ENCODE measurements at regions not wholly inside any gene's neighbourhood (a gene's known extent, or its start where the extent isn't known, plus 50 kb on each side); places are given as distances from the start of the nearest gene placed in this dataset.
"Not testable (repeated sequence)": the region's sequence is repeated elsewhere in the genome, so short reads cannot be mapped to it uniquely, and the experiment has no call there.

- intact Hi-C loops (cut with DNase I; ENCODE audit: low total_unique reads), result no loop called here
- H3K4me3 ChIP-seq (ENCODE audit: low read depth, poor library complexity, severe bottlenecking), result no peak overlapping the region
- DNase-seq (ENCODE audit: low spot score in 2 of 2), result no peak
- 86 to 88% methylated on average over 7 of the region's 7 CpGs for WGBS, 2 donors
- TF ChIP-seq CTCF (IDR thresholded peaks at IDR 0.05) (no peak), POLR2A (IDR thresholded peaks at IDR 0.05) (no peak)
Observed at GRCh38 chr9:124084087-124084486, 72.5 kb downstream of the LHX2 start.

GRCh38 chr9:124087226-124087625, 75.7 kb downstream of the LHX2 start:
- 92 to 100% methylated on average over 2 of the region's 2 CpGs for WGBS, 2 donors
- DNase-seq (ENCODE audit: low spot score in 2 of 2), result no peak
- TF ChIP-seq CTCF (IDR thresholded peaks at IDR 0.05), result no peak
- no peak overlapping the region for H3K4me3 ChIP-seq (ENCODE audit: low read depth, poor library complexity, severe bottlenecking)
- intact Hi-C loops (cut with DNase I; ENCODE audit: low total_unique reads), result no loop called here

- TF ChIP-seq POLR2A (IDR thresholded peaks at IDR 0.05) (no peak), CTCF (IDR thresholded peaks at IDR 0.05) (no peak)
- intact Hi-C loops (cut with DNase I; ENCODE audit: low total_unique reads), result no loop called here
- WGBS, 2 donors, result 68 to 76% methylated on average over 13 of the region's 13 CpGs
- H3K4me3 ChIP-seq (ENCODE audit: low read depth, poor library complexity, severe bottlenecking), result no peak overlapping the region
- DNase-seq (ENCODE audit: low spot score in 2 of 2), result no peak
Observed at GRCh38 chr9:124088476-124088837, 76.9 kb downstream of the LHX2 start.

GRCh38 chr9:124089631-124090488, 78.3 kb downstream of the LHX2 start:
- 71 to 87% methylated on average over 9 of the region's 9 CpGs for WGBS, 2 donors
- H3K4me3 ChIP-seq (ENCODE audit: low read depth, poor library complexity, severe bottlenecking); intact Hi-C loops (cut with DNase I; ENCODE audit: low total_unique reads); DNase-seq (ENCODE audit: low spot score in 2 of 2): not testable (repeated sequence)

- TF ChIP-seq CTCF (IDR thresholded peaks at IDR 0.05) (no peak), POLR2A (IDR thresholded peaks at IDR 0.05) (no peak)
- intact Hi-C loops (cut with DNase I; ENCODE audit: low total_unique reads), result no loop called here
- WGBS, 2 donors, result 23 to 39% methylated on average over 12 of the region's 12 CpGs
Observed at GRCh38 chr9:124098141-124098905, 86.8 kb downstream of the LHX2 start.

GRCh38 chr9:124099860-124100259, 88.3 kb downstream of the LHX2 start:
- H3K4me3 ChIP-seq (ENCODE audit: low read depth, poor library complexity, severe bottlenecking), result no peak overlapping the region
- WGBS, 2 donors, result 81 to 91% methylated on average over 6 of the region's 6 CpGs
- DNase-seq (ENCODE audit: low spot score in 2 of 2), result no peak
- intact Hi-C loops (cut with DNase I; ENCODE audit: low total_unique reads), result no loop called here
- no peak for TF ChIP-seq CTCF (IDR thresholded peaks at IDR 0.05)
- no peak for TF ChIP-seq POLR2A (IDR thresholded peaks at IDR 0.05)

More at GRCh38 chr9:124098141-124098905, 86.8 kb downstream of the LHX2 start:
- no peak for DNase-seq (ENCODE audit: low spot score in 2 of 2)
- no peak overlapping the region for H3K4me3 ChIP-seq (ENCODE audit: low read depth, poor library complexity, severe bottlenecking)
